ENCODE measurements at regions not wholly inside any gene's neighbourhood (a gene's known extent, or its start where the extent isn't known, plus 50 kb on each side); places are given as distances from the start of the nearest gene placed in this dataset.

DNA sequence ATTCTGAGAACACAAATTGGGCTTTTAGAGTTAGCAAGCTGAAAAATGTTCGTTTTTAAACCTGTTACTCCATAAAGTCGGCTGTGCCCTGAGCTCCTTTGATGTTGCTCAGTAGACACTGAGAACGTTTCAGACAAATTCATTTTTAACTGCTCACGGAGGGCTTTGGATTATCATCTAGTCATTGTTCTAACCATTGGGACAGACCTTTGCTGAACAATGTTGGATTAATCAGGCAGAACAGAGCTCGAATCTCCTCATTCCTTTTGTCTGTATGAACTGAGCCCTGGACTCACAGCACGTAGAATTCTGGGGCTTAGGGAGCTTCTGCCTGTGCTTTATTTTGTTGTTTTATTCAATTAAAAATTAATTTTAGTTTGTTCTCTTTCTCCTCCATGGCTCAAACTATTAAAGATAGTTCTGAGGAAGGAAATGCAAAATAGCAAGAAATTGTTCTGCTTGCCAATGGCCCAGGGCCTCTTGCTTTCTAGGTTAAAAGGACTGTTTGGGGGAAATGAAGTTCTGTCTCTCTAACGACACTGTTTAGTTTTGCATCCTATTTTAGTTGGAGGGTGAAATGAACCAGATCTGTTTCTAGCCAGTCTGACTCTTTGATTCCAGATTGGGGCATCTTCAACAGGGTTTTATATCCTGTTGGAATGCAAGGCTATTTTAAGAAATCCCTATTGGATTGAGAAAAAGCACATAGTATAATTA is 114.7 kb upstream of the CXCR4 start:
- TF ChIP-seq, protein P1, sequence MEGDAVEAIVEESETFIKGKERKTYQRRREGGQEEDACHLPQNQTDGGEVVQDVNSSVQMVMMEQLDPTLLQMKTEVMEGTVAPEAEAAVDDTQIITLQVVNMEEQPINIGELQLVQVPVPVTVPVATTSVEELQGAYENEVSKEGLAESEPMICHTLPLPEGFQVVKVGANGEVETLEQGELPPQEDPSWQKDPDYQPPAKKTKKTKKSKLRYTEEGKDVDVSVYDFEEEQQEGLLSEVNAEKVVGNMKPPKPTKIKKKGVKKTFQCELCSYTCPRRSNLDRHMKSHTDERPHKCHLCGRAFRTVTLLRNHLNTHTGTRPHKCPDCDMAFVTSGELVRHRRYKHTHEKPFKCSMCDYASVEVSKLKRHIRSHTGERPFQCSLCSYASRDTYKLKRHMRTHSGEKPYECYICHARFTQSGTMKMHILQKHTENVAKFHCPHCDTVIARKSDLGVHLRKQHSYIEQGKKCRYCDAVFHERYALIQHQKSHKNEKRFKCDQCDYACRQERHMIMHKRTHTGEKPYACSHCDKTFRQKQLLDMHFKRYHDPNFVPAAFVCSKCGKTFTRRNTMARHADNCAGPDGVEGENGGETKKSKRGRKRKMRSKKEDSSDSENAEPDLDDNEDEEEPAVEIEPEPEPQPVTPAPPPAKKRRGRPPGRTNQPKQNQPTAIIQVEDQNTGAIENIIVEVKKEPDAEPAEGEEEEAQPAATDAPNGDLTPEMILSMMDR (IDR thresholded peaks at IDR 0.05 in 4 of 5, conservative IDR thresholded peaks at IDR 0.05 in 1 of 5): no peak
- TF ChIP-seq POLR2A (IDR thresholded peaks at IDR 0.05): no peak
